Kasumi-1 (cell line): ENCODE measurements at regions not wholly inside any gene's neighbourhood (a gene's known extent, or its start where the extent isn't known, plus 50 kb on each side); places are given as distances from the start of the nearest gene placed in this dataset.
"Not testable (repeated sequence)": the region's sequence is repeated elsewhere in the genome, so short reads cannot be mapped to it uniquely, and the experiment has no call there.

ENCODE experiments used
- DNase-seq, 2 experiments: peaks; one replicate each; lab custom pipeline; 2025; lab: John Stamatoyannopoulos, UW

DNA sequence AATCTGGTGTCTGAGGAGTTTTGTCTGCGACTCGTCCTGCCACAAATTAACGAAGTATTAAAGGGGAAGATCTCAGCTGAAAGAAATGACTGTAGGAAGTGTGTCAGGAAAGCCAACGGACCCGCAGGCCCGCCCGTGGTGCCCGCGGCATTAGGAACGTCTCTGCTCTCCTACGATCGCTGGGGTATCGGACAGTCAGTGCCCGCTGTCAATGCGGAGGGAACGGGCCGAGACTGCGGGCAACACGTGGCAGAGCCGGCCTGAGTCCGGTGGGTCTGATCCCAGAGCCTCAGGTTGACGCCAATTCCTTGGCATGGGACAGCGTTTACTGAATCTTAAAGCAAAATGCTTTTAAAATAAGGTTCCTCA is 128.7 kb downstream of the KBTBD2 start:
- peak in 1 of 2 experiments; percentile 67 for DNase-seq

DNA sequence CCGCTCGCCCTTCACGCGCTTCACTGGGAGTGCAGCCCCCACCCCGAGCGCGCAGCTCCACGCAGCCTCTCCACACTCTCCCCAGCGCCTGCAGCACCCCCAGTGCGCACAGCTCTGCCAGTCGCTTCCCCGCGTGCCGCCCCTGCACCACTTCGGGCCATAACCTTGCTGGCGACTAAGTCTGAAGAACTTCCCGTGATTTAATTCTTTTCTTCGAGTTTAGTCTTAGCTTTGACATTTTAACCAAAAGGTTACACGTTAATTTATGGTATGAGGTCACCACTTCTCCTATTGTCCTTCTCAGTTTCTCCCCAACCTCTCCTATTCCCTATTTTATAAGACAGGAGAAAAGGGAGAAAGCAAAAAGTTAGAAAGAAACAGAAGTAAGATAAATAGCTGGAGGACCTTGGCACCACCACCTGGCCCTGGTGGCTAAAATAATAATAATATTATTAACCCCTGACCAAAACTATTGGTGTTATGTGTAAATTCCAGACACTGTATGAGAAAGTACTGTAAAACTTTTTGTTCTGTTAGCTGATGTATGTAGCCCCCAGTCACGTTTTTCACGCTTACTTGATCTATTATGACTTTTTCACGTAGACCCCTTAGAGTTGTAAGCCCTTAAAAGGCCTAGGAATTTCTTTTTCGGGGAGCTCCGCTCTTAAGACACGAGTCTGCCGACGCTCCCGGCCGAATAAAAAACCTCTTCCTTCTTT is 129.2 kb downstream of the KBTBD2 start:
- peak in 1 of 2 experiments; percentile 41 for DNase-seq

DNA sequence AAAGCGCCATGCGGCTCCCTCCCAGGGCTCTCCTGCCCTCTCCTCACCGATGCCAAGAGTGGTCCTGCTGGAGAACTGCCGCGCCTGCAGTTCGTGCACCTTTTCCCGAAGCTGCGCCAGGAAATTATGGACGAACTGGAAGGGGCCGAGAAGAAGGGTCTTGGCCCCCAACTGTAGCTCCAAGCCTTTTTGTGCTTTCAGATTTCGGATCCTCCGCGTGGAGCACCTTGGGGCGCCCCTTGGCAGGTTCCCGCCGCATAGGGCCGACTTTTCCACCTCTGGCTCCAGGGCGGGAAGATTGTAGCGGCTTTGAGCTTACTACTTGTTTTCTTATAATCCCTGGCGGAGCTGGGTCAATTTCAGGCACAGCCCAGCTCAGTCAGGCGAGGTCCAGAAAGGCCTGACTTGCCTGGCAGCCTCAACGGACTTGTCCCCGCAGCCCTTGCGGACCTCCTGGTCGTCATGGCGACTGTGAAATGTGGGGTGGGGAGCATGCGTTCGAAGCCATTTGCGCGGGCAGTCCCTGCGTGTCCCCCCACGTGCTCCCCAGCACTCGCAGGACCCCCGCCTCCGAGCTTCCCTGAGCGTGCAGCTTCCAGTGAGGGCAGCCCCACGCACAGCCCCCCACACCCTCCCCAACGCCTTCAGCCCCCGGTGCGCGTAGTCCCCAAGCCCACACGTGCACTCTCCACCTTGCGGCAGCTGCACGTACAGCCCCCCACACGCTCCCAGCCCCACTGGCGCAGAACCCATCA is 129.9 kb downstream of the KBTBD2 start:
- DNase-seq: no peak

DNA sequence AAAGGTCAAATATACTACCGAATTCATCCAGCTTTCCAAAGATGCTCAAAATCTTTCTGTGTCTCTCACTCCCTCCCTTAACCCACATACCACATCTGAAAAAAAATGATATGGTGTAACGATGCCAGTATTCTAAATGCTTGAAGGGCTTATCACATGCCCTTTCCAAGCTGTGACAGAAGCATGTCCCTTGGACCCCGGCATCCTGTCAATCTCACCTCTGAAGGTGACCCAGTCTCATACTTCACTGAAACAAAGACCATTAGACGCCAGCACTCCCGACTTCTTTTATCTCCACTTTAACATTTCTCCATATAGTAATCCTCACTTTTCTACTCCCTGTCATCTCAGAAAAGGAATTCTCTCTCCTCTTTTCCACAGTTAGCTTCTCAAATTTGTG is 130.8 kb downstream of the KBTBD2 start:
- not testable (repeated sequence) for DNase-seq

DNA sequence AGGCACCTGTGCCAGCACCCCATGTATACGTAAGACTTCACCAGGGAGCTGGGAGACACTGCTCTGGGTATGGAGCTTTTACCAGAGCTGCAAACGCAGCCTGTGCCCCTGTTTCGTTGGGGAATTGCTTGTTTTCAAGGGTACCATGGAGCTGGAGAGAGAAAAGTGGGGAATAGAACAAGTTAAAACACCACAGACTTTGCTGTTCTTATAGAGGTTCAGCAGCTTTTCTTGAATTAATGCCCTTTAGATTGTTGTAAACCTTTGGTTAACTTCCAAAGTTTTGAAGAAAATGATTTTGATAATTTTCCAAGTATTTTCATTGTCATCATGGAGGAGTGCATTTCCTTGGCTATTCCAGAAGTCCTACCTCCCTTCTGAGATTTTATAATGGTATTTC is 131.7 kb downstream of the KBTBD2 start:
- DNase-seq: not testable (repeated sequence)

DNA sequence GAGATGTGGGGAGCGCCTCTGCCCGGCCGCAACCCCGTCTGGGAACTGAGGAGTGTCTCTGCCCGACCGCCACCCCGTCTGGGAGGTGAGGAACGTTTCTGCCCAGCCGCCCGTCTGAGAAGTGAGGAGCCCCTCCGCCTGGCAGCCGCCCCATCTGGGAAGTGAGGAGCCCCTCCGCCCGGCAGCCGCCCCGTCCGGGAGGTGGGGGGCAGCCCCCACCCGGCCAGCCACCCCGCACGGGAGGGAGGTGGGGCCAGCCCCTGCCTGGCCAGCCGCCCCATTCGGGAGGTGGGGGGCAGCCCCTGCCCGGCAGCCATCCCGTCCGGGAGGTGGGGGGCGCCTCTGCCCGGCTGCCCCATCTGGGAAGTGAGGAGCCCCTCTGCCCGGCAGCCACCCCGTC is 137.7 kb downstream of the KBTBD2 start:
- not testable (repeated sequence) for DNase-seq

DNA sequence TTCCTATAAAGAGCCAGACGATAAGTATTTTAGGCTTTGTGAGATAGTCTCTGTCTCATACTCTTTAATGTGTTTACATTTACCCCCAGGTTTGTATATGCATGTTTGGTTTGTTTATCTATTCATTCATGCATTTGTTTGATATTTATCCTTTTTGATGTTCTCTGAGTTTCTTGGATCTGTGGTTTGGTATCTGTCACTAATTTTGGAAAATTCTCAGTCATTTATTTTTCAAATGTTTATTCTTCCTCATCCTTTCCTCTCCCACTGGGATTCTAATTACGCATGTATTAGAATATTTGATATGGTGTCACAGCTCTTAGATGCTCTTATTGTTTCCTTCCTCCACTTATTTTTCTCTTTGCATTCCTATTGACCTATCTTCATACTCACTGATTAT is 143.2 kb downstream of the KBTBD2 start:
- not testable (repeated sequence) for DNase-seq

DNA sequence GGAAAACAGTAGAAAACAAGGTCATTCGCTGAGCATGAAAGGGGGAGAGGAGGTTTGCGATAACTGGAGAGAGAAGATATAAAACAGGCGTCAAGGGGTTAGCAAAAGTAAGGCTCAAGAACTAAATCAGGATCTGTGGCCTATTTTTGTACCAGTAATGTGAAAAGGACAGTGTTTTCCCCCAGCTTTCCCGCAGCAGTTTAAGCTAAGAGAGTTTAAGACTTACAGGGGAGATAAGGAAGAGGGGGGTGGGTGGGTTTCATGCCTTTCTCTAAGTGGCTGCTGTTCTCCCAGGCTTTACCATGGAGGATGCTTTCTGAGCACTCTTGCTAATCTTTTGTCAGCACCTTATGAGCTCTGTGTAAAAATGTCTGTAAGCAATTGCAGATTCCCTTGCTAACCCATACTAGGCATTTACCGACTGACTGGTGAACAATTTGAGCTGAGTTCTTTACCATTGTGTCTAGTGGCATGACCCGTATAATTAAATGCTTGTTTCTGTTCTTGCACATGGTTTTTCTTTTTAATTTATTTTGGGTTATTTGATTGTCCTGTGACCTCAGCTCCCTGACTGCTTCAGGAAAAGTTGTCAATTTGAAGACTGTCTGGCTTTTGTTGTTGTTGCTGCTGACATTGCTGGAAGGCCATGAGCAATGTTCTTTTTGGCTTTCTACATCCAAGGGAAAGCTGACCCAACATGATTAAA is 144.0 kb downstream of the KBTBD2 start:
- not testable (repeated sequence) for DNase-seq

DNA sequence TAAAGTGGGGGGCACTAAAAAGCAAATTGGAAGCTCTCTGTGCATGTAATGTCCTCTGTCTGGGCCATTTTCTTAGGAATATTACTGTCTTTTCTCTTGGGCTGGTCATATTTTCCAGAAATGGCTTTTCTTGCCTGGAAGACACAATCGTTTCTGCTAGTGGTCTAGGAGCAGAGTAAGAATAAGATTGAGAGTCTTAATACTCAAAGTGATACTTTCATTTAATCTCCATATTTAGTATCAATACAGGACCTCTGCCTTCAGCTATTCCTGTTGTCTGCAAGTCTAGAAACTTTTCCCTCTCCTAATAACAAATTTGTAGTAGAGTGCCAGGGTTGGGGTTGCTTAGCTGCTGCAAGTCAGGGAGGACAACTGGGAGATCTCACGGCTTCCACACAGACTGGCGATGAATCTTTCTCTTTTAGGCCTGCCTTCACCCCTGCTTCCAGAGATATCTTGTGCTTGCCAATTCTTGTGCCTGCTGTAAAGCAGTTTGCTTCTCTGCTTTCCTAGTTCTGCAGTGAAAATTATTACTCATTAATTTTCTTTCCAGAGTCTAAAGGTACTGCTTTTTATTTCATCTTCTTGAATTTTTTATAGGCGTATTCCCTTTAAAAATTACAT is 149.6 kb downstream of the KBTBD2 start:
- not testable (repeated sequence) for DNase-seq

DNA sequence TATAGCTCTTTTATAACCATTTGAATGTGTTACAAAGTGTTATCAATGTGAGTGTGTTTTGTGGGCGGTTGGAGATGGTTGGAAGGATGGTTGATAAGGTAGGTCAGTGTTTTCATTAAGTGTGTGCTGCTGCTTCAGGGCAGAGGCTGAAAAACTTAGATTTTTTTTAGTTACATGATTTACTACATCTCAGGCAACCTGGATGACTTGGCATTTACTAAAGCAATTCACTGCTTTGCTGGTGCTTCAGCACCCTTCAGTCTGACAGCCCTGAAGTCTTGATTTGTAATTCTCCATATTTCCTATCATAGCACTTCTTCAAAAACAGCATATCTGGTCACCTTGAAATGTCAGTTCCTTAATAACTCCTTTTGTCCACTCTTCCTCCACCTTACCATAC is 151.8 kb downstream of the KBTBD2 start:
- not testable (repeated sequence) for DNase-seq

DNA sequence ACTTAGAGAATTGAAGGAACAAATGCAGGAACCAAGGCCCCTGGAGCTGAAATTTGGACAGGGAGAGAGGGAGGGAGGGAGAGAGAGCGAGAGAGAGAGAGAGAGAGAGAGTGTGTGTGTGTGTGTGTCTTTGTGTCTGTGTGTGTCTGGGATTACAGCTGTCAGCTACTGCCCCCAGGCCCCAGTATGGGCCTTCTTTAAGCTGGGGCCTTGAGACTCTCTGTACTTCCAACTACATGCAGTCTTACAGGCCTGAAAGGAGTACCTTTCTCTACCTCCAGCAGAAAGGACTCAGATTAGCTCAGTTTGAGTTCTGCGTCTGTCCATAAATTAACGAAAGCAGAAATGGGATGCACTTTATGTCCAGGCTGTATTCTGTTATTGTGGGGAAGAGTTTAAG is 153.2 kb downstream of the KBTBD2 start:
- not testable (repeated sequence) for DNase-seq

DNA sequence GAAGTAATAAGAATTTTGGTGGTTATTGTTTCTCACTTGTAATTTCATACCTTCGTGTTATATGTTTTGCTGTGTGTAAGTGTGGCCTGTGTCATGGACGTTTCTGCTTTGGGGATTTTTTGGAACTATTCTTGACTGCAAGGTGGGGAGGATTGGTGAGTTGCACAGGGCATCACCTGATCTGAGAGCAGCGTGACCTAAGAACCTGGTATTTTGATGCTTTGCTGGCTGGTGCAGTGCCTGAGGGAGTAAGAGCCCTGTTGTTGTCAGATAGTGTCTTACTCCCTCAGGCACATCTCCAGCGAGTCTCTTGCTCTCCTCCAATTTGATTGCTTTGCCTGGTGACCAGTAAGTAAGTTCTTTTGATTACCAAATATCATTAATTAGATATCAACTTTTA is 158.8 kb downstream of the KBTBD2 start:
- not testable (repeated sequence) for DNase-seq

DNA sequence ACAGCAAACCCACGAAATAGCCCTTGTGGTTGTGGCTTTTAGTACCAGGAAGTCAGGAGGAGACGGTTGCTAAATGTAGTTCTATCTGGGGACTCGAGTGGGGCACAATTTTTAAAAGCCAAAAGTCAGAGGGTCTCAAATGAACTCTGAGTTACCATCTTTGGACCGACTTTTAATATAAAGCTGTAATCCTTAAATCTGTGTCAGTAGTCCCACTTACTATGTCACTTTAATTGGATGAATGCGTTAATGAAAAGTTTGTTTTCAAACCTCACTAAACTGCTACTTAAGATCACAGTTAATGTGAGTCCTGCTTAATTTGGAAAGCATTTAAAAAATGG is 162.3 kb downstream of the KBTBD2 start:
- DNase-seq: peak in 1 of 2 experiments; percentile 4

DNA sequence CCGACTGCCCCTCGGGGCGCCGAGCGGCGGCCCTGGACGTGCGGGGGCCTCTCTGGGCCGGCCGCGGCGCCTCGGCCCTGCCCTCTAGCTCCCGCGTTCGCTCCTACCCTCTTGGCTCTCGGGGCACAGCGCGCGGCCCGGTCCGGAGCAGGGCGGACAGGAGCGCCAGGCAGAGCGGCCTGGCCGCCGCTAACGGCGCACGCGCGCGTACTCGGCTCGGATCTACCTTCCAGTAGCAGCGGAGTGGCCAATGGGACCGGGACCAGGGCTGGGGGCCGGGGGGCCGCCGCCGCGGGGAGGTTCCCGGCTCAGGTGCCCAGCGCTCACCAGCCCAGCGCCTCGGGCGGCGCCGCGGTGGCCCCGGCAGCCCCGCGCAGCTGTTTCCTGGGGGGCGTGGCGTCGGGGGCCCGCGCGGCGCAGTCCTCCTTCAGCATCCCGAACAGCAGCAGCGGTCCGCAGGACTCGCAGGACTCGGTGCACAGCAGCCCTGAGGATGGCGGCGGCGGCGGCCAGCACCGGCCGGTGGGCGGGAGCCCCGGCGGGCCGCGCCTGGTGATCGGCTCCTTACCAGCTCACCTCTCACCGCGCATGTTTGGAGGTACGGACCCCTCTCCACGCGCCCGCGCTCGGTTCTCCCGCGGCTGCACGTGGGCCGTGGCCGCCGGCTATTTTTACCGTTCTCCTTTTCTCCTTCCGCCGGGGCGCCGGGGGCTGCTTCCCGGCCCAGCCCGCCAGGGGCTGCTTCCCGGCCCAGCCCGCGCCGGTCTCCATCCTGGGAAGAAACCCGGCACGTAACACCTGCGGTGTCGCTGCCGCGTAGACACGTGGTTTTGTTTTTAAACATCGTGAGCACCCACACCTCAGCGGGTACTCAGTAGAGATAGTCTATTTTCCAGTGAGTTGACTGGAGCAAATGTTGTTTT is 162.9 kb downstream of the KBTBD2 start:
- peak; percentile 55 to 66 for DNase-seq

DNA sequence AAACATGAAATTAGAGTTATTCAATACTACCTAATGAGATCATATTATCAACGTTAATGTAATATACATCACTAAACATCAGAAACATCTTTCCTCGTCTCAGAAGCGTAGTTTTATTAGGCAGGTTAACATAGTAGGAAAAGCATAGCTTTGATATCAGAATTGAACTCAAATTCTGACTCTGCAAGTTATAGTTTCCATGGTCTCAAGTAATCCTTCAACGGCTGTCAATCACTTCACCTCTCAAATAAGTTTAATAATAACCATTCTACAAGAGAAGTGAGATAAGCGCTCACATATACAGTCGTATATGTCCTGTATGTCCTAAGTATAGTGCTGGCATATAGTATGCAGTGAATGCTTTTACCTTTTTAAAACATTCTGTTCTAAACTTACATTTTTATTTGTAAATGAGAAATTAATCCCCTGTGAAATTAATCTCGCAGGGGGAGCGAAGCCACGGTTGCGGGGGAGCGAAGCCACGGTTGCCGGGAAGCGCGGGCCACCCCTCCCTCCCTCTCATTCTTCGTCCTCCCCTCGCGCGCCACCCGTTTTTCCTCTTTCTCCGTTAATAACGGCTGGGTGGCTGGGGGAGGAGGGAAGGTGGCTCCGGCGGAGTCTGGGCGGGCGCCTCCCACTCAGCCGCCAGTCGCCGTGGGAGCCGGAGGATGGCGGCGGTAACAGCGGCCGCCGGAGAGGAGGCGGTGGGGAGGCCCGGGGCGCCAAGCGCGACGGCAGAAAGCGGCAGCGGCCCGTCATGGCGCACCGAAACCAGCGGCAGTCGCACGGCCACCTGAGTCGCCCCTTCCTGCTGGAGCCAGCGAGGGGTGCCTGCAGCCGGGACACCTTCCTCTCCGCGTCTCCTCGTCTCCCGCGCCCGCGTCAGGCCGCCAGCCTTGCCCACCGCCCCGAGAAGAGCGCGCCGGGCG is 163.8 kb downstream of the KBTBD2 start:
- DNase-seq: peak; percentile 44 to 47

DNA sequence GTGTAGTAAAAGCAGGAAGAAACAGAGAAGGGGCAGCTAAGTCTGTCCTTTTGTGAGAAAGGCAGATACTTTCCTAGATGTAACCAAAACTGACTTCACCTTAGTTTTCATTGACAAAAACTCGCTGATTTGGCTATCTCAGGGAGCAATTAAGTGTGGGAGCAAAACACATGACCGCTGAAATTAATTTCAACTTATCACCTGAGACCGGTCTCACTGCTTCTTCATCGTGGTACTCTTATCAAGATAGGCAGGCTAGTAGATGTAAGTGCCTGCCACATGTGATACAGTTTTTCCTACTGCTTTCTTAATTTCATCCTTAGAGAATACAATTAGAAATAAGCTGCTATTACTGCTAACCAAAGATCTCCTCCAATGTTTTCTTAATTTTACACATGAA is 168.7 kb downstream of the KBTBD2 start:
- not testable (repeated sequence) for DNase-seq

DNA sequence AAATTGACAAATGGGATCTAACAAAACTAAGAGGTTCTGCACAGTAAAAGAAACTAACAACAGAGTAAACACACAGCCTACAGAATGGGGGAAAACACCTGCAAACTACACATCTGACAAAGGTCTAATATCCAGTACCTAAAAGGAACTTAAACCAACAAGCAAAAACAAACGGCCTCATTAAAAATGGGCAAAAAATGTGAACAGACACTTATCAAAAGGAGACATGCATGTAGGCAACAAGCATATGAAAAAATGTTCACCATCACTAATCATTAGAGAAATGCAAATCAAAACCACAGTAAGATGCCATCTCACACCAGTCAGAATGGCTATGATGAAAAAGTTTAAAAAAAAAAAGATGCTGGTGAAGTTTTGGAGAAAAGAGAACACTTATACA is 197.4 kb downstream of the KBTBD2 start:
- DNase-seq: no peak

DNA sequence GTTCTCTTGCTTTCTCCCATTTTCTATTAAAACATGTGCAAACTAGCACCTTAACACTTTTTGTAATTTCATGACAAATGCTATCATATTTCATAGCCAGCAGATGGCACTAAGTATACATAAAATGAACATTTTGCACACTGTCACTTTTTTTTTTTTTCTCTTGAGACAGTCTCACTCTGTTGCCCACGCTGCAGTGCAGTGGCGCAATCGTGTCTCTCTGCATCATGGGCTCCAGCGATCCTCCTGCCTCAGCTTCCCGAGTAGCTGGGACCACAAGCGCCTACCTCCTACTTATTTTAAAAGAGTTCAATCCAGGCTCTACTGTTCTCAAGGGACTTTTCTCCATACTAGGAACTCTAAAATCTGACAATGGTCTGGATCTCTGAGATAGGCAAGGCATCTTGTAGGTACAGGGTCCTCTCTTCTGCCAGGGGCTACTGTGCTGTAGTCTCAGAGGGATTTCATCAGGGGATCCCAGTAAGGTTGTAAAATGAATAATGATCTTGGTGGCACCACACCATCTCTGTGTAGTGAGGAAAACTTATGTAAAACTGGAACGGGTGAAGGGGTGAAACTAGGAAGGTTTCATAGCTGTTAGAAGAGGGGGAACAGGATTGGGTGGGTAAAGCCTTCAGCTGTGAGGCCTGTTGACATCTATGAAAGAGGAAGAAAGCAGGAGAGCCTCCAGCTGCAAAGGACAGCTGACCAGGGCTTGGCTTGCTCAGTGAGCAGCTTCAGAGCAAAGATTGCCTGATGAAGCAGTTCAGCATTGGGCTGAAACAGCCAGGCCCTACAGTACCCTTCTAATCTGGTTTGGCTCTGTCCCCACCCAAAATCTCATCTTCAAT is 196.9 kb downstream of the AVL9 start:
- DNase-seq: peak; percentile 46 to 56

DNA sequence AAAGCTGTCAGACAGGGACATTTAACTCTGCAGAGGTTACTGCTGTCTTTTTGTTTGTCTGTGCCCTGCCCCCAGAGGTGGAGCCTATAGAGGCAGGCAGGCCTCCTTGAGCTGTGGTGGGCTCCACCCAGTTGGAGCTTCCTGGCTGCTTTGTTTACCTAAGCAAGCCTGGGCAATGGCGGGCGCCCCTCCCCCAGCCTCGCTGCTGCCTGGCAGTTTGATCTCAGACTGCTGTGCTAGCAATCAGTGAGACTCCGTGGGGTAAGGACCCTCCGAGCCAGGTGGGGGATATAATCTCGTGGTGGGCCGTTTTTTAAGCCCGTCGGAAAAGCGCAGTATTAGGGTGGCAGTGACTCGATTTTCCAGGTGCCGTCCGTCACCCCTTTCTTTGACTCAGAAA is 192.8 kb downstream of the AVL9 start:
- DNase-seq: not testable (repeated sequence)
